SK-N-SH (cell line): ENCODE measurements at regions not wholly inside any gene's neighbourhood (a gene's known extent, or its start where the extent isn't known, plus 50 kb on each side); places are given as distances from the start of the nearest gene placed in this dataset.

Experiments used
- CTCF ChIA-PET: fragments of 300-600, 350-600 bp; formaldehyde crosslinking; extraction: SDS; loops from one replicate; lab custom pipeline; 2021; lab: Yijun Ruan, JAX
- POLR2A ChIA-PET: fragments of 350-600 bp; sonication (Branson Sonifier 250); formaldehyde crosslinking; extraction: SDS; loops from one replicate; lab custom pipeline; 2020; ENCODE audit warnings: antibody characterized with exemption, inconsistent platforms; lab: Yijun Ruan, JAX
- DNase-seq: peaks from one replicate; pipeline ENCODE4 v3.0.0; 2012
- H2AFZ ChIP-seq: fragments of 200-600 bp; sonication (generic); 2 replicates; pipeline ENCODE4 v1.8.1; 2016; ENCODE audit warnings: antibody characterized with exemption, mild to moderate bottlenecking, low read depth
- H3F3A ChIP-seq: fragments of 200-600 bp; sonication (generic); replicated peaks from 2 replicates; pipeline ENCODE3; 2016; ENCODE audit warnings: antibody characterized with exemption, mild to moderate bottlenecking; ENCODE audit not compliant: insufficient read depth
- H3K27ac ChIP-seq, 2 experiments: fragments of 200-500 bp in 1 of 2; fragments of 200-600 bp in 1 of 2; sonication (Bioruptor generic) in 1 of 2; sonication (generic), shearing (Covaris generic) in 1 of 2; 2 replicates each; pipeline versions ENCODE4 v1.5.1 to v1.6.1; 2014 to 2016; ENCODE audit warnings: low read depth in 2 of 2, inconsistent platforms in 1 of 2, low read length in 1 of 2, mild to moderate bottlenecking in 1 of 2, mixed read lengths in 1 of 2
- H3K27me3 ChIP-seq: fragments of 200-600 bp; sonication (generic), shearing (Covaris generic); 2 replicates; pipeline ENCODE4 v1.6.1; 2016; ENCODE audit warnings: mixed run types; ENCODE audit not compliant: insufficient read depth
- H3K36me3 ChIP-seq, 2 experiments: fragments of 200-500 bp in 1 of 2; fragments of 200-600 bp in 1 of 2; sonication (Bioruptor generic) in 1 of 2; sonication (generic) in 1 of 2; replicated peaks in 1 of 2; 2 replicates each; pipeline versions ENCODE3 to v1.5.1; 2014 to 2016; ENCODE audit warnings: low read length in 1 of 2, mild to moderate bottlenecking in 1 of 2; ENCODE audit not compliant: insufficient read depth in 2 of 2, control insufficient read depth in 1 of 2
- H3K4me1 ChIP-seq, 2 experiments: fragments of 200-500 bp in 1 of 2; fragments of 200-600 bp in 1 of 2; sonication (Bioruptor generic) in 1 of 2; sonication (generic), shearing (Covaris generic) in 1 of 2; 2 replicates each; pipeline versions ENCODE4 v1.5.1 to v1.6.1; 2014 to 2016; ENCODE audit warnings: low read depth in 1 of 2, low read length in 1 of 2, mixed run types in 1 of 2; ENCODE audit not compliant: insufficient read depth in 2 of 2, control insufficient read depth in 1 of 2
- H3K4me2 ChIP-seq: fragments of 200-600 bp; sonication (generic), shearing (Covaris generic); 2 replicates; pipeline ENCODE4 v1.6.1; 2017; ENCODE audit warnings: mixed run types
- H3K4me3 ChIP-seq, 2 experiments: fragments of 200-500 bp in 1 of 2; fragments of 200-600 bp in 1 of 2; sonication (Bioruptor generic) in 1 of 2; sonication (generic), shearing (Covaris generic) in 1 of 2; 2 replicates each; pipeline versions ENCODE4 v1.5.1 to v1.8.1; 2014 to 2016; ENCODE audit warnings: low read depth in 2 of 2, inconsistent platforms in 1 of 2, low read length in 1 of 2, mild to moderate bottlenecking in 1 of 2, mixed read lengths in 1 of 2, moderate library complexity in 1 of 2
- H3K79me2 ChIP-seq: fragments of 200-600 bp; sonication (generic); 2 replicates; pipeline ENCODE4 v1.8.1; 2017; ENCODE audit warnings: mild to moderate bottlenecking; ENCODE audit not compliant: insufficient read depth
- H3K9ac ChIP-seq: fragments of 200-600 bp; sonication (generic); 2 replicates; pipeline ENCODE4 v1.6.1; 2017; ENCODE audit warnings: mixed run types
- H3K9me2 ChIP-seq: fragments of 200-600 bp; sonication (generic); 2 replicates; pipeline ENCODE4 v1.6.1; 2017; ENCODE audit warnings: mixed run types
- H3K9me3 ChIP-seq: fragments of 200-600 bp; sonication (generic); 2 replicates; pipeline ENCODE4 v1.6.1; 2017; ENCODE audit warnings: mixed run types, mild to moderate bottlenecking, moderate library complexity
- H4K20me1 ChIP-seq: fragments of 200-600 bp; sonication (generic); 2 replicates; pipeline ENCODE4 v1.6.1; 2017; ENCODE audit warnings: mild to moderate bottlenecking, mixed run types; ENCODE audit not compliant: insufficient read depth
- EP300 ChIP-seq, 2 experiments: IDR thresholded peaks; 2 replicates each; pipeline versions ENCODE4 v1.4.0 to v1.6.1; 2012; ENCODE audit warnings: borderline replicate concordance in 1 of 2, low read depth in 1 of 2, low read length in 1 of 2
- FOSL2 ChIP-seq: IDR thresholded peaks from 2 replicates; pipeline ENCODE4 v1.4.0; 2012; ENCODE audit warnings: low read depth, mild to moderate bottlenecking, moderate library complexity, borderline replicate concordance
- FOXJ3 ChIP-seq: sonication (generic); formaldehyde crosslinking; IDR thresholded peaks from 2 replicates; pipeline ENCODE4 v1.5.1; 2020; ENCODE audit warnings: mild to moderate bottlenecking, missing genetic modification reagents
- FOXM1 ChIP-seq: IDR thresholded peaks from 2 replicates; pipeline ENCODE4 v1.4.0; 2012; ENCODE audit warnings: low read depth, mild to moderate bottlenecking
- GABPA ChIP-seq: IDR thresholded peaks from 2 replicates; pipeline ENCODE4 v1.4.0; 2012; ENCODE audit warnings: low read depth, mild to moderate bottlenecking
- GATA2 ChIP-seq: sonication (generic); formaldehyde crosslinking; IDR thresholded peaks from 2 replicates; pipeline ENCODE4 v1.5.0; 2020; ENCODE audit warnings: mild to moderate bottlenecking, missing genetic modification reagents
- JUND ChIP-seq: IDR thresholded peaks from 2 replicates; pipeline ENCODE4 v1.4.0; 2012
- NFIC ChIP-seq: IDR thresholded peaks from 2 replicates; pipeline ENCODE4 v1.4.0; 2012; ENCODE audit warnings: borderline replicate concordance
- NRF1 ChIP-seq: IDR thresholded peaks from 2 replicates; pipeline ENCODE4 v1.6.1; 2012; ENCODE audit warnings: low read depth, mild to moderate bottlenecking, low read length
- POLR2AphosphoS5 ChIP-seq: IDR thresholded peaks from 2 replicates; pipeline ENCODE4 v1.6.1; 2012; ENCODE audit warnings: low read depth, low read length
- RCOR1 ChIP-seq: fragments of 150-350 bp; IDR thresholded peaks from 2 replicates; pipeline ENCODE4 v1.6.1; 2017; ENCODE audit warnings: antibody characterized with exemption, low read length
- SMC3 ChIP-seq: IDR thresholded peaks from 2 replicates; pipeline ENCODE4 v1.6.1; 2012; ENCODE audit warnings: low read depth, low read length, improper control_type of control experiment
- TAF1 ChIP-seq: IDR thresholded peaks from 2 replicates; pipeline ENCODE4 v1.6.1; 2012; ENCODE audit warnings: low read depth, mild to moderate bottlenecking, low read length, moderate library complexity, borderline replicate concordance
- TCF12 ChIP-seq: IDR thresholded peaks from 2 replicates; pipeline ENCODE4 v1.4.0; 2012
- TEAD4 ChIP-seq: IDR thresholded peaks from 2 replicates; pipeline ENCODE4 v1.4.0; 2012; ENCODE audit warnings: mild to moderate bottlenecking, borderline replicate concordance; ENCODE audit not compliant: insufficient read depth
- WGBS: methylation state at CpG from one replicate; pipeline ENCODE4 v1.1.6; 2017; ENCODE audit warnings: low lambda C conversion rate; 5-methylcytosine and 5-hydroxymethylcytosine counted together
- TF ChIP-seq, protein P1 (sequence below): IDR thresholded peaks from 2 replicates; pipeline ENCODE4; 2012
- TF ChIP-seq, protein P2 (sequence below): fragments of 200-600 bp; sonication (generic); IDR thresholded peaks from 2 replicates; pipeline ENCODE4 v1.6.1; 2017; ENCODE audit warnings: antibody characterized with exemption, mild to moderate bottlenecking, moderate library complexity
- TF ChIP-seq, protein P3 (sequence below): IDR thresholded peaks from 2 replicates; pipeline ENCODE4 v1.4.0; 2012; ENCODE audit warnings: low read depth, borderline replicate concordance

DNA sequence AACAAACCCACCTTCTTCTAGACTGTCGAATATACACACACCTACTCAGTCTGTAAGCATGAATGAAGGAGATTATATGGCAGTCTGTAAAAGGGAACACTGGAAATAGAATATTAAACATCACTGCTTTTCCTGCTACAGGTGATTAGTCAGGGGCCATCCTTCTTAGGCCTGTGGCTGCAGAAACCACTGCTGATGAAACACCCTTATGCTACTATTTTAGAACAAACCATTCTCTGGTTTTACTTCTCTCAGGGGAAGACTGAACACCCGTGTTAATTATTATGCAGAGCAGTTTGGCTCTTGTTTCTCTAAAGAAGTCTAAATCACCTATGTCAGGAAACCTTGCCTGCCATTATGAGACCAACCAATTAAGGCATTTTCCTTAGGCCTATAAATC lies 351.1 kb upstream of the KLF6 start:
- TF ChIP-seq TCF12 (no peak), RCOR1 (no peak), FOXM1 (no peak), GATA2 (CRISPR knock-in tag) (no peak), NFIC (no peak), TEAD4 (no peak), JUND (no peak), GABPA (no peak), EP300 (IDR thresholded peaks at IDR 0.05; ENCODE audit: borderline replicate concordance in 1 of 2, low read depth in 1 of 2, low read length in 1 of 2) (no peak), FOXJ3 (no peak), TAF1 (no peak), FOSL2 (no peak), SMC3 (no peak), NRF1 (no peak), POLR2AphosphoS5 (no peak)
- TF ChIP-seq, protein P1, sequence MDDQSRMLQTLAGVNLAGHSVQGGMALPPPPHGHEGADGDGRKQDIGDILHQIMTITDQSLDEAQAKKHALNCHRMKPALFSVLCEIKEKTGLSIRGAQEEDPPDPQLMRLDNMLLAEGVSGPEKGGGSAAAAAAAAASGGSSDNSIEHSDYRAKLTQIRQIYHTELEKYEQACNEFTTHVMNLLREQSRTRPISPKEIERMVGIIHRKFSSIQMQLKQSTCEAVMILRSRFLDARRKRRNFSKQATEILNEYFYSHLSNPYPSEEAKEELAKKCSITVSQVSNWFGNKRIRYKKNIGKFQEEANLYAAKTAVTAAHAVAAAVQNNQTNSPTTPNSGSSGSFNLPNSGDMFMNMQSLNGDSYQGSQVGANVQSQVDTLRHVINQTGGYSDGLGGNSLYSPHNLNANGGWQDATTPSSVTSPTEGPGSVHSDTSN = no peak
- TF ChIP-seq, protein P2, sequence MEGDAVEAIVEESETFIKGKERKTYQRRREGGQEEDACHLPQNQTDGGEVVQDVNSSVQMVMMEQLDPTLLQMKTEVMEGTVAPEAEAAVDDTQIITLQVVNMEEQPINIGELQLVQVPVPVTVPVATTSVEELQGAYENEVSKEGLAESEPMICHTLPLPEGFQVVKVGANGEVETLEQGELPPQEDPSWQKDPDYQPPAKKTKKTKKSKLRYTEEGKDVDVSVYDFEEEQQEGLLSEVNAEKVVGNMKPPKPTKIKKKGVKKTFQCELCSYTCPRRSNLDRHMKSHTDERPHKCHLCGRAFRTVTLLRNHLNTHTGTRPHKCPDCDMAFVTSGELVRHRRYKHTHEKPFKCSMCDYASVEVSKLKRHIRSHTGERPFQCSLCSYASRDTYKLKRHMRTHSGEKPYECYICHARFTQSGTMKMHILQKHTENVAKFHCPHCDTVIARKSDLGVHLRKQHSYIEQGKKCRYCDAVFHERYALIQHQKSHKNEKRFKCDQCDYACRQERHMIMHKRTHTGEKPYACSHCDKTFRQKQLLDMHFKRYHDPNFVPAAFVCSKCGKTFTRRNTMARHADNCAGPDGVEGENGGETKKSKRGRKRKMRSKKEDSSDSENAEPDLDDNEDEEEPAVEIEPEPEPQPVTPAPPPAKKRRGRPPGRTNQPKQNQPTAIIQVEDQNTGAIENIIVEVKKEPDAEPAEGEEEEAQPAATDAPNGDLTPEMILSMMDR = no peak
- TF ChIP-seq, protein P3, sequence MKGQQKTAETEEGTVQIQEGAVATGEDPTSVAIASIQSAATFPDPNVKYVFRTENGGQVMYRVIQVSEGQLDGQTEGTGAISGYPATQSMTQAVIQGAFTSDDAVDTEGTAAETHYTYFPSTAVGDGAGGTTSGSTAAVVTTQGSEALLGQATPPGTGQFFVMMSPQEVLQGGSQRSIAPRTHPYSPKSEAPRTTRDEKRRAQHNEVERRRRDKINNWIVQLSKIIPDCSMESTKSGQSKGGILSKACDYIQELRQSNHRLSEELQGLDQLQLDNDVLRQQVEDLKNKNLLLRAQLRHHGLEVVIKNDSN = no peak
- H3K27ac ChIP-seq = no peak overlapping the region
- no peak overlapping the region for H3K4me2 ChIP-seq
- H3K27me3 ChIP-seq = no peaks in the 10 kb centered on the region
- 0 out of 2 replicates have a peak, but pooled peaks cover 4% of the 10 kb centered on the region for H3K9me3 ChIP-seq
- DNase-seq = no peak
- peaks cover 0 to 14% of the 10 kb centered on the region in 2 experiments; a peak in 3 of 4 replicates for H3K4me1 ChIP-seq
- 69% methylated on average over 2 of the region's 2 CpGs for WGBS
- H3K9ac ChIP-seq = no peak overlapping the region
- H3K9me2 ChIP-seq = no peaks in the 10 kb centered on the region
- no peak overlapping the region for H3K4me3 ChIP-seq
- ChIA-PET POLR2A (no interaction called here), CTCF (no interaction called here)
- H4K20me1 ChIP-seq = no peaks in the 10 kb centered on the region
- no peak overlapping the region; the same call in 1 of the 2 replicates for H2AFZ ChIP-seq
- peaks cover 18% of the 10 kb centered on the region for H3F3A ChIP-seq
- no peaks in the 10 kb centered on the region for H3K36me3 ChIP-seq
- no peaks in the 10 kb centered on the region for H3K79me2 ChIP-seq
